Natural killer cell treated with Interleukin-12 subunit alpha and Interleukin-12 subunit beta and Interleukin-15 and Interleukin-18, amount 100 ng/mL, for 72 hours (primary cell): ENCODE measurements at regions not wholly inside any gene's neighbourhood (a gene's known extent, or its start where the extent isn't known, plus 50 kb on each side); places are given as distances from the start of the nearest gene placed in this dataset.
A peak's percentile ranks its signal among the peaks of the same experiment; 100 is the strongest.
"Not testable (repeated sequence)": the region's sequence is repeated elsewhere in the genome, so short reads cannot be mapped to it uniquely, and the experiment has no call there.

ENCODE experiments used
- ATAC-seq, 2 donors: fragments of 150-1000 bp; cut with Tn5 transposase in 1 of 2; sonication (Bioruptor Pico), chemical (Tn5 transposase) in 1 of 2; 2 replicates each; pipeline ENCODE4 v1.10.0; 2021
- DNase-seq: peaks from one replicate; pipeline ENCODE4 v3.0.0; 2022; ENCODE audit warnings: low spot score
- H3K27ac Mint-ChIP-seq, 2 donors: 1 replicate in 1 of 2; 2 replicates in 1 of 2; pipeline ENCODE4 v1.8.0; 2022; ENCODE audit warnings: mixed read lengths in 2 of 2, mild to moderate bottlenecking in 1 of 2, moderate library complexity in 1 of 2
- H3K27me3 Mint-ChIP-seq, 2 donors: 1 replicate in 1 of 2; 2 replicates in 1 of 2; pipeline ENCODE4 v1.8.0; 2022; ENCODE audit warnings: mixed read lengths in 2 of 2
- H3K36me3 Mint-ChIP-seq: one replicate; pipeline ENCODE4 v1.8.0; 2022; ENCODE audit warnings: mixed read lengths
- H3K4me1 Mint-ChIP-seq, 2 donors: 1 replicate in 1 of 2; 2 replicates in 1 of 2; pipeline ENCODE4 v1.8.0; 2022; ENCODE audit warnings: low read depth in 2 of 2, mixed read lengths in 2 of 2, mild to moderate bottlenecking in 1 of 2
- H3K4me3 Mint-ChIP-seq: one replicate; pipeline ENCODE4 v1.8.0; 2022; ENCODE audit warnings: mixed read lengths
- H3K9me3 Mint-ChIP-seq: 2 replicates; pipeline ENCODE4 v1.8.0; 2022; ENCODE audit warnings: mixed read lengths

GRCh38 chr3:101150504-101150903 is 157.3 kb upstream of the ABI3BP start:
- H3K4me3 Mint-ChIP-seq: no peak overlapping the region
- peaks cover 5% of the 10 kb centered on the region for H3K36me3 Mint-ChIP-seq
- ATAC-seq (peak in 1 of 2 donors; percentile 53), DNase-seq (no peak)
- H3K4me1 Mint-ChIP-seq: no peaks in the 10 kb centered on the region
- H3K27me3 Mint-ChIP-seq: peaks cover 17 to 43% of the 10 kb centered on the region in 2 donors
- H3K9me3 Mint-ChIP-seq: peaks cover 5% of the 10 kb centered on the region
- no peak overlapping the region for H3K27ac Mint-ChIP-seq

GRCh38 chr3:101149707-101150106 is 156.5 kb upstream of the ABI3BP start:
- H3K9me3 Mint-ChIP-seq: peaks cover 5% of the 10 kb centered on the region
- no peak overlapping the region for H3K4me3 Mint-ChIP-seq
- no peaks in the 10 kb centered on the region for H3K4me1 Mint-ChIP-seq
- no peak for ATAC-seq
- H3K27me3 Mint-ChIP-seq: peaks cover 14 to 37% of the 10 kb centered on the region in 2 donors
- no peak overlapping the region for H3K27ac Mint-ChIP-seq
- no peak for DNase-seq
- peaks cover 5% of the 10 kb centered on the region for H3K36me3 Mint-ChIP-seq

- DNase-seq: no peak
- H3K36me3 Mint-ChIP-seq: peaks cover 5% of the 10 kb centered on the region
- peaks cover 5% of the 10 kb centered on the region for H3K9me3 Mint-ChIP-seq
- no peak for ATAC-seq
- H3K4me3 Mint-ChIP-seq: no peak overlapping the region
- H3K4me1 Mint-ChIP-seq: no peaks in the 10 kb centered on the region
- H3K27me3 Mint-ChIP-seq: peaks cover 11 to 34% of the 10 kb centered on the region in 2 donors
- no peak overlapping the region for H3K27ac Mint-ChIP-seq
Measured at GRCh38 chr3:101149251-101149650, 156.0 kb upstream of the ABI3BP start.

- peaks cover 5% of the 10 kb centered on the region for H3K9me3 Mint-ChIP-seq
- peaks cover 6 to 21% of the 10 kb centered on the region in 2 donors for H3K27me3 Mint-ChIP-seq
- ATAC-seq (no peak), DNase-seq (no peak)
- H3K27ac Mint-ChIP-seq: no peak overlapping the region
- H3K4me3 Mint-ChIP-seq: no peak overlapping the region
- peaks cover 5% of the 10 kb centered on the region for H3K36me3 Mint-ChIP-seq
- H3K4me1 Mint-ChIP-seq: no peaks in the 10 kb centered on the region
Measured at GRCh38 chr3:101148001-101148400, 154.8 kb upstream of the ABI3BP start.

- Mint-ChIP-seq H3K4me3 (no peak overlapping the region), H3K27me3 (peaks cover 6 to 27% of the 10 kb centered on the region in 2 donors), H3K27ac (no peak overlapping the region), H3K36me3 (peaks cover 5% of the 10 kb centered on the region), H3K9me3 (peaks cover 5% of the 10 kb centered on the region), H3K4me1 (no peaks in the 10 kb centered on the region)
- DNase-seq (no peak), ATAC-seq (no peak)
Measured at GRCh38 chr3:101146946-101147345, 153.7 kb upstream of the ABI3BP start.

- H3K4me3 Mint-ChIP-seq: no peak overlapping the region
Measured at GRCh38 chr3:101144105-101144504, 150.9 kb upstream of the ABI3BP start.

GRCh38 chr3:101143012-101143411 is 149.8 kb upstream of the ABI3BP start:
- no peak for ATAC-seq
- no peak overlapping the region for H3K27ac Mint-ChIP-seq
- no peaks in the 10 kb centered on the region for H3K4me1 Mint-ChIP-seq
- H3K4me3 Mint-ChIP-seq: no peak overlapping the region
- H3K9me3 Mint-ChIP-seq: peaks cover 5% of the 10 kb centered on the region
- no peak for DNase-seq
- H3K36me3 Mint-ChIP-seq: peaks cover 5% of the 10 kb centered on the region
- H3K27me3 Mint-ChIP-seq: peaks cover 9 to 26% of the 10 kb centered on the region in 2 donors

More at GRCh38 chr3:101144105-101144504, 150.9 kb upstream of the ABI3BP start:
- no peak overlapping the region for H3K27ac Mint-ChIP-seq
- H3K4me1 Mint-ChIP-seq: no peaks in the 10 kb centered on the region
- H3K36me3 Mint-ChIP-seq: peaks cover 5% of the 10 kb centered on the region
- peaks cover 9 to 21% of the 10 kb centered on the region in 2 donors for H3K27me3 Mint-ChIP-seq
- H3K9me3 Mint-ChIP-seq: peaks cover 5% of the 10 kb centered on the region
- DNase-seq (no peak), ATAC-seq (no peak)

- H3K36me3 Mint-ChIP-seq: no peaks in the 10 kb centered on the region
- no peak overlapping the region for H3K4me3 Mint-ChIP-seq
- DNase-seq (no peak), ATAC-seq (no peak)
- H3K9me3 Mint-ChIP-seq: peaks cover 1% of the 10 kb centered on the region
- no peak overlapping the region for H3K27ac Mint-ChIP-seq
- H3K27me3 Mint-ChIP-seq: peaks cover 4 to 20% of the 10 kb centered on the region in 2 donors
- no peaks in the 10 kb centered on the region for H3K4me1 Mint-ChIP-seq
Measured at GRCh38 chr3:101142160-101142559, 148.9 kb upstream of the ABI3BP start.

GRCh38 chr3:101141135-101141534 is 147.9 kb upstream of the ABI3BP start:
- no peak for ATAC-seq
- Mint-ChIP-seq H3K27ac (no peak overlapping the region), H3K36me3 (no peaks in the 10 kb centered on the region), H3K4me3 (no peak overlapping the region), H3K4me1 (no peaks in the 10 kb centered on the region), H3K27me3 (peaks cover 6 to 17% of the 10 kb centered on the region in 2 donors), H3K9me3 (no peaks in the 10 kb centered on the region)
- DNase-seq: no peak

- no peak overlapping the region for H3K4me3 Mint-ChIP-seq
- no peak overlapping the region for H3K27ac Mint-ChIP-seq
- no peak for ATAC-seq
- no peaks in the 10 kb centered on the region for H3K9me3 Mint-ChIP-seq
- no peak for DNase-seq
- no peaks in the 10 kb centered on the region for H3K36me3 Mint-ChIP-seq
- peaks cover 0 to 4% of the 10 kb centered on the region in 2 donors for H3K4me1 Mint-ChIP-seq
- peaks cover 6 to 17% of the 10 kb centered on the region in 2 donors for H3K27me3 Mint-ChIP-seq
Measured at GRCh38 chr3:101138817-101139216, 145.6 kb upstream of the ABI3BP start.

GRCh38 chr3:101134331-101134730 is 141.1 kb upstream of the ABI3BP start:
- ATAC-seq (no peak), DNase-seq (no peak)
- peaks cover 8 to 10% of the 10 kb centered on the region in 2 donors for H3K4me1 Mint-ChIP-seq
- H3K27ac Mint-ChIP-seq: no peak overlapping the region
- peaks cover 6 to 13% of the 10 kb centered on the region in 2 donors for H3K27me3 Mint-ChIP-seq
- H3K4me3 Mint-ChIP-seq: no peak overlapping the region
- peaks cover 10% of the 10 kb centered on the region for H3K9me3 Mint-ChIP-seq
- peaks cover 4% of the 10 kb centered on the region for H3K36me3 Mint-ChIP-seq

- H3K4me1 Mint-ChIP-seq: peaks cover 8 to 10% of the 10 kb centered on the region in 2 donors
- H3K27ac Mint-ChIP-seq: peak overlapping the region in 1 of 2 donors; percentile 75
- H3K4me3 Mint-ChIP-seq: peak overlapping the region; percentile 1
- peaks cover 10% of the 10 kb centered on the region for H3K9me3 Mint-ChIP-seq
- H3K27me3 Mint-ChIP-seq: peaks cover 6 to 9% of the 10 kb centered on the region in 2 donors
- ATAC-seq: no peak
- no peak for DNase-seq
- H3K36me3 Mint-ChIP-seq: peaks cover 4% of the 10 kb centered on the region
Measured at GRCh38 chr3:101133652-101134051, 140.4 kb upstream of the ABI3BP start.

- Mint-ChIP-seq H3K4me3 (peak overlapping the region; percentile 1), H3K9me3 (peaks cover 10% of the 10 kb centered on the region), H3K27ac (peak overlapping the region in 1 of 2 donors; percentile 75), H3K4me1 (peaks cover 8 to 10% of the 10 kb centered on the region in 2 donors)
- H3K27me3 Mint-ChIP-seq, H3K36me3 Mint-ChIP-seq, DNase-seq, ATAC-seq: not testable (repeated sequence)
Measured at GRCh38 chr3:101133197-101133596, 140.0 kb upstream of the ABI3BP start.

- no peak for DNase-seq
- no peak for ATAC-seq
- Mint-ChIP-seq H3K9me3 (peaks cover 10% of the 10 kb centered on the region), H3K36me3 (peaks cover 4% of the 10 kb centered on the region), H3K4me1 (peaks cover 8 to 10% of the 10 kb centered on the region in 2 donors), H3K4me3 (no peak overlapping the region), H3K27me3 (peaks cover 8 to 19% of the 10 kb centered on the region in 2 donors), H3K27ac (no peak overlapping the region)
Measured at GRCh38 chr3:101131767-101132166, 138.5 kb upstream of the ABI3BP start.

- ATAC-seq (no peak), DNase-seq (no peak)
- Mint-ChIP-seq H3K27me3 (peaks cover 8 to 42% of the 10 kb centered on the region in 2 donors), H3K4me1 (peaks cover 4 to 10% of the 10 kb centered on the region in 2 donors), H3K27ac (no peak overlapping the region), H3K36me3 (peaks cover 4% of the 10 kb centered on the region), H3K9me3 (peaks cover 10% of the 10 kb centered on the region), H3K4me3 (no peak overlapping the region)
Measured at GRCh38 chr3:101128786-101129185, 135.6 kb upstream of the ABI3BP start.
